Stimulated activated CD4-positive, alpha-beta T cell treated with anti-CD3 and anti-CD28 coated beads, Interleukin-2, amount 100 ng/mL, for 4 hours (primary cell): ENCODE measurements at regions not wholly inside any gene's neighbourhood (a gene's known extent, or its start where the extent isn't known, plus 50 kb on each side); places are given as distances from the start of the nearest gene placed in this dataset.

ENCODE experiments used
- DNase-seq: peaks from one replicate; pipeline ENCODE4 v3.0.0-alpha.2; 2020; ENCODE audit warnings: low read depth

DNA sequence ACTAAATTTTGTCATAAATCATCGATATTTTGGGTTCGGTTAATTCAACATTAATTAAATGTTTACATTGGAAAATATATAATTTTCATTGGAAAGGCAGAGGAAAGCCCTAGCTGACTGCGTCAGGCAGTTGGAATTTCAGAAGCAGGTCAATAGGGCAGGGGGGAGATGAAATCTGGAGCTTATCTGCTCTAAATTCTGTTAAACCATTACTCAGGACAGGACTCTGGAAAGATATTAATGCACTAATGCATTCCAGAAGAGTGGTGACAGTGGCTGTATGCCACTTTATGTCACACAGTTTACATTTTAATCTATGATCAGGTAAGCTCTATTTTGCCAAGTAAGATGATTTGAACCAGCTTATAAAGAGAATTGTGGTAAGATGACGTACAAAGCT is 153.0 kb upstream of the B3GALT2 start:
- DNase-seq = no peak

DNA sequence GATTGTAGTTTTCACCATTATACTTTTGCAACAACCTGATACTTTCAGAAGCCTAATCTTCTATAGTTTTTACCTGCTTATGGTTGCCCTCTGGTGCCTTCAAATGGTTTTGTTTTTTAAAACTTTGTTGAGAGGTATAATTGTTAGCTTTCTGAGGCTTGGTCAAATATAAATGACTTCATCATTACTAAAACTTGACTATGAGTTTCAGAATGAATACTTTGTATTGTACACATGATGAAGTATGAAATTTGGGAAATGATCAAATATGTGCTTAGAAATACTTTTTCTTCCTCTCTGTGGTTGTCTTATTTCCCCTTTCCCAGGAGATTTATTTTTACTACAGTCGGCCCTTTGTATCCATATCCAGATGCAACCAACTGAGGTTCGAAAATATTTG is 151.8 kb upstream of the B3GALT2 start:
- DNase-seq = no peak

DNA sequence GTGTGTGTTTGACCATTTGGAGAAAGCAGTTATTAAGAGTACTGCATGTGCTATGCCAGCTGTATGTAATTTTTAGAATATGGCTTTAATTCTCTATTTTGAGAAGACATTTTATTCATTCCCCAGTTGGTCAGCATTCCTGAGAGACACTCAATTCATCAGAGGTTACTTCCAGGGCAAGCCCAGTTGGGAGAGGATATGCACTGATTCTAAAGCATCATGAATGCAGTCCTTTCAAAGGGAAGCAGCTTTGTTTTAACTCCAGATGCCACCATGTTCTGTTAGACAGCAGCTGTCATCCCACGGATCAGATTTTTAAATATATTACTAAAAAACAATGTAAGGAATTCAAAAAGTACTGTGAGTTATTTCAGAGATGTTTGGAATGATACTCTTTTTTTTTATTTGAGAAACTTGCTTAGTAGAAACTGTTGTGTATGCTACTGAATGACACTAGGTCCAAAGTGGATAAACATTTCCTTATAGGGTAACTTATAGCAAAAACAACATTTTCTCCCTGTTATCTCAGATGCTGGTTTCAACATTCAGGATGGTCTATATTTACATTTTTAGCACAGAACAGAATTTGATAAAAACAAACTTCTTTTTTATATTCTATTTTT is 149.5 kb upstream of the B3GALT2 start:
- DNase-seq = no peak

DNA sequence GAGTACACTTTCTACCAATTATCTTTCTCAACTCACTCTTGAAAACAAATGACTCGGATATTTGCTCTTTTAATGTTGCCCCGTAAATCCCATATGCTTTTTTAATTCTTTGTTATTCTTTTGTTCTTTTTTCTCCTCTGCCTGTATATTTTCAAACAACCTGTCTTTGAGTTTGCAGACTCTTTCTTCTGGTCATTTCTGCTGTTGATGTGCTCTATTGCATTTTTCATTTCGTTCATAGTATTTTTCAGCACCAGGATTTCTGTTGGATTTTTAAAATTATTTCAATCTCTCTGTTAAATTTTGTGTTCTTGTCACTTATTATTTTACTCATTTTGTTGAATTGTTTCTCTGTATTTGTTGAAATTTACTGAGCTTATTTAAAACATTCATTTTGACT is 146.8 kb upstream of the B3GALT2 start:
- no peak for DNase-seq

DNA sequence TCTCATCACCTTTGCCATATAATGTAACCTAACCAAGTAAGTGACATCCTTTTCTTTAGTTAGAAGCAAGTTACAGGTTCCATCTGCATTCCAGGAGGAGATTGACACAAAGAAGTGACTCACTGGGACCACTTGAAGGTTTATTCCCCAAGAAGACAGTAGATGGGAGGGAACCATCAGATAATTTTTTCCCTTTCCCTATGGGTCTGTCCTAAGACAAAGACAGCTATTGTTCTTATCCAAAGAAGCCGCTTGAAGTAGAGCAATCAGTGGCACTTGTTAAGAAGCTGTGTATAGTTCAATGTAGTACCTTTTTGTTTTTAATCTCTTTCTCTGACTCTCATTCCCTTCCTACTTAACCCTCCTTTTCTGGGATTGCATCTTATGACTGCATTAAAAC is 139.9 kb upstream of the B3GALT2 start:
- no peak for DNase-seq

- DNase-seq = no peak
Measured at GRCh38 chr1:193325771-193326170, 139.4 kb upstream of the B3GALT2 start.

- no peak for DNase-seq
Measured at GRCh38 chr1:193325042-193325441, 138.6 kb upstream of the B3GALT2 start.

- no peak for DNase-seq
Measured at GRCh38 chr1:193322211-193322610, 135.8 kb upstream of the B3GALT2 start.

DNA sequence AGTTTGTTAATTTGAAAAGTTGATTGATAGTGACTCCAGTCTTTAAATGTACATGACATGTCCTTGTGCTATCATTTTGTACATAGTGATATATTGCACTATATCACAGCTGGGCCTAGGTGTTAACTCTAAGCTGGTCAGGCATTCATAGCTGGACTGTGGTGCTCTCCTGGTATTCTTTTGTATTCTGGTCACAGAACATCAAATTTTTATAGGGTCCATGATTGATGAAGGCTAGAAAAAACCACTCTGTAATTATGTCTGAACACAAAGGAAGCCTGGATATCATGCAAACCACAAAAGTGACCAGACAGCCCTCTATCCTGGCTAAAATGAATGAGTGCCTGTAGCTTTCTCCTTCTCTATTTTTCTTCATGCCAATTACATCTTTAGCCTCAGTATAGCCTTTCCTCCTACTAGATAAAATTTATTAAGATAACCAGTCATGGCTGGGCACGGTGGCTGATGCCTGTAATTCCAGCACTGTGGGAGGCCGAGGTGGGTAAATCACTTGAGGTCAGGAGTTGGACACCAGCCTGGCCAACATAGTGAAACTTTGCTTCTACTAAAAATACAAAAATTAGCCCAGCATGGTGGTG is 134.9 kb upstream of the B3GALT2 start:
- DNase-seq = no peak

DNA sequence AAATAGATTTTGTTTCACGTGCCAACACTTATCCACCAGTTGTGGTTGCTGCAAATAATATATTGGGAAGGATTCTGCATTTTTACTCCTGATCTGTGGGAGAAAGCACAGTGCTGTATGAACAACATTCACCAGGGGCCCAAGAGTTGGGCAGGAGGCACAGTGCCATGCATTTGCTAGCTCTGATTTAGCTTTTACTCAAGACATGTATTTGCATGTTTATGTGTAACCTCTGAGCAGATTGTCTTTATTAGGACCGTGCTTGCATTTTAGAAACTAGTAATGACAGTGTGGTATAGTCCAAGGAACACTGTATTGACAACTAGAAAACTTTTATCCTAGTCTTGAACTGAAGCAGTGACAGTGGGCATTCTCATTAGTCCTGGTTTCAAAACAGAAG is 133.9 kb upstream of the B3GALT2 start:
- DNase-seq = no peak

- DNase-seq = no peak
Measured at GRCh38 chr1:193318347-193318746, 131.9 kb upstream of the B3GALT2 start.

DNA sequence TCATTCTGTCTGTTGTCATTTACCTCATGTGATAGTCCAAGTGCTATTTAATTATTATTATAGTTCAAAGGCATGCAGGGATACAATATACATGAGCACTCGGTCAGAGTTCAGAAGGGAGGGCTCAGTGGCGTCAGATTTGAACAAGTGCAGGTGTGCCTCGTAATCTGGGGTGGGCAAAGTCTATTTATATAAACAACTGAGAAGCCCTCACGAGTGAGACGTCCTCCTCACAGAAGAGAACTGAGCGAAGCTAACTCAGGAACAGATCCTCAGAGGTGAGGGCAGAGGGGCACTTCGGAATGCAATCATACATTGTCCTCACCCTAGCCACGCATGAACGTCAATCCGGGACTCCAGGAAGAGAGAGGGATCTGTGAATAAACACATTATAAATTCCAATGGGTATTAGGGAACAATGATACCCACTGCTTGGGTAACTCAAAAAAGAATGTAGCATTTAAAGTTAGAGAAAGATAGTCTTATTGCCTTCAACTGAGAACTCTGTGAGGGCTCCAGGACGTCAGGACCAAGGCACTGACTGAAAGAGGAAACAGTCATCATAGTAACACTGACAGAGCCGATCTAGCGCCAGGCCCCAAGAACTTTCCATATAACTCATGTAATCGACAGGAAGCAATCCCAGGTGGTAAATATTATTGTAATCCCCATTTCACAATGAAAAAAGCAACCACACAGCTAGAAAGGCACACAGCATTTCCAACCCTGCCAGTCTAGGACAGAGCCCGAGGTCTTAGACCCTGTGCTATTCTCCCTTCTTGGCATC is 127.1 kb upstream of the B3GALT2 start:
- no peak for DNase-seq

DNA sequence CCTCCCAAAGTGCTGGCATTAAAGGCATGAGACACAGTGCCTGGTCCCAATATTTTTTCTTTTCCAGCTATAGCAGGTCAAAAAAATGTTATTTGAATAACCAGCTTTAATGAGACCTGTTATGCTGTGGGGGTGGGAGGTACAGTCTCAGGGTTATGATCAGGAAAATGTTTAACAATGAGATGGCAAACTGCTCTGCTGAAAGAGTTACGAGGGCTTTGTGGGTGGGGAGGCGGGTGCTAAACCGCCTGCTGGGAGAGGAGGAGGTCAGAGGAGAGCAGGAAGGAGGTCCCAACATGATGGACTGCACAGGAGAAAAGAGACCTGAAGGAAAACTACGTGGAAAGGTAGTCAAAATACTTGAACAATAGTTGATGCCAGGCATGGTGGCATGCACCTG is 126.0 kb upstream of the B3GALT2 start:
- DNase-seq = no peak

DNA sequence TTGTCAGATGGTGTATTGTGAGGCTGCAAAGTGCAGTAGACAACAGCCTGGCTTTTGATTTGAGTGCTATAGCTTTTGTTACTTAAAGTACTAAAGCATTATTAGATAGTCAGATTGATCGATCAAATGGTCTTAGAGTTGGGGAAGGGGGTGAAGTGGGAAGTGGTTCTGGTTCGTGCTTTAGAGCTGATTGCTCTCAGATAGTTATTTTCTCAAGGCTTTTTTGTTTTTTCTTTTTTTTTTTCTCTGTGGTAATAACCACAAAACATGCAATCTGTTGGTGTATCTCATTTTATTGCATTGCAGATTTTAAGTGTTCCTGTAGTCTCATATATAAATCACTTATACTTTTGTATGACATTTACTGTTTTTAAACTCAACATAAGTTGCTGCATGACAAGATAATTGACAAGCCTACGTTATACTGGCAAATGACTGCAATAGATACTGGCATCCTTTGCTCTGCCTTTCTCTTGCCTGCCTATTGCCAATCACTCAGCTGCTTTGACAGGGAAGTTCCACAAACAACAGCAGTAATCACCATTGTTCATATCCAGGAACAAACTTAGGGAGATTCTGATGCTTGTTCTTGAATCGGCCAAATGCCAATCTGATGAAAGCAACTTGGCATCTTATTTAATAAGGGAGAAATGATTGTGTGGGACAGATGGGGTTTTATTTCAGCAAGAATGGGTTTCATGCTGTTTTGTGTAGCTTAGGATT is 125.0 kb upstream of the B3GALT2 start:
- DNase-seq = no peak

DNA sequence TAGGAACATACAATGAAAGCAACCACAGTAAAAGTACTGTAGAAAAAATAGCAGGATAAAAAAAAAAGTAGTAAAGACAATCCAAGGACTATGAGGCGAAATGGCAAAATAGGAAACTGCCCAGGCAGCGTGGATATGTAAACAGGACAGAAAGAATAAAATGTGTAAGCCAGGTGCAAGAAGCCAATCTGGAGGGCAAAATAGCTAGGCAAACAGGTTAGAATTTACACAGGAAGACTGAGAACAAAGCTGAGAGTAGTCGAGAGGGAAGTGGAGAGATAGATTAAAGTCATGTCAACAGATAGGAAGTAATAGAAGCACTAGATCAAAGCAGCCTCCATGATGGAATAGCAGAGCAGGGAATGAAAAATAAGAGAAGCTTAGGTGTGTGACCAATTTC is 124.2 kb upstream of the B3GALT2 start:
- DNase-seq = no peak

GRCh38 chr1:193309936-193310475 is 123.6 kb upstream of the B3GALT2 start:
- no peak for DNase-seq

GRCh38 chr1:193308438-193308837 is 122.0 kb upstream of the B3GALT2 start:
- no peak for DNase-seq

DNA sequence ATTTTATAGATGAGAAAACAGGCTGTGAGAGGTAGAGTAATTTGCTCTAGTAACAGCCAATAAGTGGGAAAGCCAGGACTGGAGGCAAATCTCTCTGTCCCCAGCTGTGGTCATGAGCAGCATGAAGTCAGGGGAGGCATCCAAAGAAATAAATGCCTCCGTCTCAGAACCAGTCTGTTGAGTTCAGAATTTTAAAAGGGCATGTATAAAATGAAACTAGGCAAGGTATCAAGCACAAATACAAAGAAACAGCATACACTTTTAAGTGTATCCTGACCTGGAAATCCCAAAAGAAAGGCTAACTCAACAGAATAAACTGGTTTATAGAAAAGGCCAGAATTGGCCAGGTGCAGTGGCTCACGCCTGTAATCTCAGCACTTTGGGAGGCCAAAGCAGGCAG is 120.0 kb upstream of the B3GALT2 start:
- DNase-seq = no peak
